ENCODE measurements at regions not wholly inside any gene's neighbourhood (a gene's known extent, or its start where the extent isn't known, plus 50 kb on each side); places are given as distances from the start of the nearest gene placed in this dataset.
A peak's percentile ranks its signal among the peaks of the same experiment; 100 is the strongest.

GRCh38 chr4:116665716-116666115, 419.7 kb downstream of the TRAM1L1 start:
- DNase-seq (ENCODE audit: low read depth in 2 of 2), result peak in 1 of 2 donors; percentile 0
- H3K27me3 ChIP-seq (ENCODE audit: control insufficient read depth, insufficient read depth, low read length), result no peaks in the 10 kb centered on the region
- no peak for TF ChIP-seq CTCF (conservative IDR thresholded peaks at IDR 0.05 in 1 of 2, IDR thresholded peaks at IDR 0.05 in 1 of 2; ENCODE audit: low read depth in 1 of 2, low read length in 2 of 2)
- TF ChIP-seq EZH2 (IDR thresholded peaks at IDR 0.05; ENCODE audit: low read length, missing control alignments), result no peak
- H3K4me2 ChIP-seq (ENCODE audit: extremely low read depth, insufficient read depth, low read length), result no peak overlapping the region
- H3K4me3 ChIP-seq (replicated peaks in 1 of 4; ENCODE audit: control extremely low read depth in 1 of 4, insufficient read depth in 1 of 4, low read depth in 3 of 4, low read length in 4 of 4), result no peak overlapping the region
- no peak overlapping the region for H3K9ac ChIP-seq (ENCODE audit: insufficient read depth, low read length)
- H3K9me3 ChIP-seq (ENCODE audit: control insufficient read depth, insufficient read depth, low read depth, low read length), result no peaks in the 10 kb centered on the region
- no peaks in the 10 kb centered on the region for H3K4me1 ChIP-seq (ENCODE audit: control insufficient read depth, extremely low read depth, insufficient read depth, low read length)
- no peaks in the 10 kb centered on the region for H3K36me3 ChIP-seq (ENCODE audit: control insufficient read depth, insufficient read depth, low read length)
- H3K27ac ChIP-seq (ENCODE audit: insufficient read depth, low read length), result no peak overlapping the region
- no peaks in the 10 kb centered on the region for H3K79me2 ChIP-seq (ENCODE audit: control insufficient read depth, insufficient read depth, low read length)
- no peak overlapping the region for H2AFZ ChIP-seq (ENCODE audit: low read length)
- no peaks in the 10 kb centered on the region for H4K20me1 ChIP-seq (ENCODE audit: control insufficient read depth, extremely low read depth, insufficient read depth, low read length)

GRCh38 chr4:116664198-116664597, 421.2 kb downstream of the TRAM1L1 start:
- no peak for DNase-seq (ENCODE audit: low read depth in 2 of 2)
- no peak overlapping the region for H3K27ac ChIP-seq (ENCODE audit: insufficient read depth, low read length)
- no peak overlapping the region for H3K9ac ChIP-seq (ENCODE audit: insufficient read depth, low read length)
- H3K4me1 ChIP-seq (ENCODE audit: control insufficient read depth, extremely low read depth, insufficient read depth, low read length), result no peaks in the 10 kb centered on the region
- no peak overlapping the region for H2AFZ ChIP-seq (ENCODE audit: low read length)
- H3K4me2 ChIP-seq (ENCODE audit: extremely low read depth, insufficient read depth, low read length), result no peak overlapping the region
- H3K36me3 ChIP-seq (ENCODE audit: control insufficient read depth, insufficient read depth, low read length), result no peaks in the 10 kb centered on the region
- TF ChIP-seq CTCF (conservative IDR thresholded peaks at IDR 0.05 in 1 of 2, IDR thresholded peaks at IDR 0.05 in 1 of 2; ENCODE audit: low read depth in 1 of 2, low read length in 2 of 2) (no peak), EZH2 (IDR thresholded peaks at IDR 0.05; ENCODE audit: low read length, missing control alignments) (no peak)
- no peaks in the 10 kb centered on the region for H3K27me3 ChIP-seq (ENCODE audit: control insufficient read depth, insufficient read depth, low read length)
- H3K4me3 ChIP-seq (replicated peaks in 1 of 4; ENCODE audit: control extremely low read depth in 1 of 4, insufficient read depth in 1 of 4, low read depth in 3 of 4, low read length in 4 of 4), result no peak overlapping the region
- H3K9me3 ChIP-seq (ENCODE audit: control insufficient read depth, insufficient read depth, low read depth, low read length), result no peaks in the 10 kb centered on the region
- no peaks in the 10 kb centered on the region for H3K79me2 ChIP-seq (ENCODE audit: control insufficient read depth, insufficient read depth, low read length)
- no peaks in the 10 kb centered on the region for H4K20me1 ChIP-seq (ENCODE audit: control insufficient read depth, extremely low read depth, insufficient read depth, low read length)

GRCh38 chr4:116639070-116639577, 446.3 kb downstream of the TRAM1L1 start:
- no peaks in the 10 kb centered on the region for H4K20me1 ChIP-seq (ENCODE audit: control insufficient read depth, extremely low read depth, insufficient read depth, low read length)
- H3K9me3 ChIP-seq (ENCODE audit: control insufficient read depth, insufficient read depth, low read depth, low read length), result no peaks in the 10 kb centered on the region
- no peaks in the 10 kb centered on the region for H3K4me1 ChIP-seq (ENCODE audit: control insufficient read depth, extremely low read depth, insufficient read depth, low read length)
- H3K4me2 ChIP-seq (ENCODE audit: extremely low read depth, insufficient read depth, low read length), result no peak overlapping the region
- no peak overlapping the region for H3K4me3 ChIP-seq (replicated peaks in 1 of 4; ENCODE audit: control extremely low read depth in 1 of 4, insufficient read depth in 1 of 4, low read depth in 3 of 4, low read length in 4 of 4)
- no peaks in the 10 kb centered on the region for H3K36me3 ChIP-seq (ENCODE audit: control insufficient read depth, insufficient read depth, low read length)
- H3K9ac ChIP-seq (ENCODE audit: insufficient read depth, low read length), result no peak overlapping the region
- no peaks in the 10 kb centered on the region for H3K79me2 ChIP-seq (ENCODE audit: control insufficient read depth, insufficient read depth, low read length)
- no peak overlapping the region for H3K27ac ChIP-seq (ENCODE audit: insufficient read depth, low read length)
- TF ChIP-seq CTCF (conservative IDR thresholded peaks at IDR 0.05 in 1 of 2, IDR thresholded peaks at IDR 0.05 in 1 of 2; ENCODE audit: low read depth in 1 of 2, low read length in 2 of 2) (no peak), EZH2 (IDR thresholded peaks at IDR 0.05; ENCODE audit: low read length, missing control alignments) (no peak)
- no peak overlapping the region for H2AFZ ChIP-seq (ENCODE audit: low read length)
- no peaks in the 10 kb centered on the region for H3K27me3 ChIP-seq (ENCODE audit: control insufficient read depth, insufficient read depth, low read length)
- no peak for DNase-seq (ENCODE audit: low read depth in 2 of 2)
